OCI-LY1 (cell line): ENCODE measurements at regions not wholly inside any gene's neighbourhood (a gene's known extent, or its start where the extent isn't known, plus 50 kb on each side); places are given as distances from the start of the nearest gene placed in this dataset.
"Not testable (repeated sequence)": the region's sequence is repeated elsewhere in the genome, so short reads cannot be mapped to it uniquely, and the experiment has no call there.

ENCODE experiments used
- H2AFZ ChIP-seq: fragments of 200-600 bp; sonication (generic), shearing (Covaris generic); 2 replicates; pipeline ENCODE4 v1.6.0; 2014; ENCODE audit warnings: antibody characterized with exemption, mild to moderate bottlenecking, low read length
- H3F3A ChIP-seq: fragments of 200-600 bp; sonication (generic), shearing (Covaris generic); 2 replicates; pipeline ENCODE4 v1.6.0; 2014; ENCODE audit warnings: mild to moderate bottlenecking, antibody characterized with exemption, low read length, moderate library complexity; ENCODE audit not compliant: insufficient read depth
- H3K27ac ChIP-seq: fragments of 200-600 bp; sonication (generic); 2 replicates; pipeline ENCODE4 v1.5.1; 2014; ENCODE audit warnings: low read length, mixed run types, mild to moderate bottlenecking, low read depth; ENCODE audit not compliant: poor library complexity, severe bottlenecking
- H3K27me3 ChIP-seq: fragments of 200-600 bp; sonication (generic); 2 replicates; pipeline ENCODE4 v1.6.0; 2014; ENCODE audit warnings: antibody characterized with exemption, mild to moderate bottlenecking, low read length, moderate library complexity; ENCODE audit not compliant: insufficient read depth
- H3K36me3 ChIP-seq: fragments of 200-600 bp; sonication (generic); 2 replicates; pipeline ENCODE4 v1.6.1; 2014; ENCODE audit warnings: mild to moderate bottlenecking, antibody characterized with exemption, low read length, moderate library complexity, mixed read lengths; ENCODE audit not compliant: insufficient read depth
- H3K4me1 ChIP-seq: fragments of 200-600 bp; sonication (generic); 2 replicates; pipeline ENCODE4 v1.5.1; 2014; ENCODE audit warnings: mild to moderate bottlenecking, low read length, moderate library complexity; ENCODE audit not compliant: insufficient read depth, severe bottlenecking
- H3K4me2 ChIP-seq: fragments of 200-600 bp; sonication (generic), shearing (Covaris generic); 2 replicates; pipeline ENCODE4 v1.6.1; 2014; ENCODE audit warnings: low read length
- H3K4me3 ChIP-seq: fragments of 200-600 bp; sonication (generic); 2 replicates; pipeline ENCODE4 v1.5.1; 2014; ENCODE audit warnings: low read length, low read depth, mild to moderate bottlenecking, mixed read lengths; ENCODE audit not compliant: poor library complexity, severe bottlenecking
- H3K79me2 ChIP-seq: fragments of 200-600 bp; shearing (Covaris generic); 2 replicates; pipeline ENCODE4 v1.6.1; 2016; ENCODE audit warnings: mixed run types, low read length, mixed read lengths; ENCODE audit not compliant: insufficient read depth
- H3K9ac ChIP-seq: fragments of 200-600 bp; sonication (generic), shearing (Covaris generic); 2 replicates; pipeline ENCODE4 v1.6.1; 2014; ENCODE audit warnings: mild to moderate bottlenecking, low read length, mixed read lengths
- H3K9me2 ChIP-seq: fragments of 200-600 bp; sonication (generic), shearing (Covaris generic); 2 replicates; pipeline ENCODE4 v1.6.1; 2014; ENCODE audit warnings: low read depth, mild to moderate bottlenecking, low read length, mixed read lengths
- H3K9me3 ChIP-seq: fragments of 200-600 bp; shearing (Covaris generic); 2 replicates; pipeline ENCODE4 v1.6.1; 2014; ENCODE audit warnings: low read length, mixed read lengths
- H4K20me1 ChIP-seq: fragments of 200-600 bp; sonication (generic), shearing (Covaris generic); 2 replicates; pipeline ENCODE4 v1.6.0; 2016; ENCODE audit warnings: mild to moderate bottlenecking, low read length; ENCODE audit not compliant: insufficient read depth
- CTCF ChIP-seq: fragments of 200-600 bp; sonication (generic), shearing (Covaris generic); IDR thresholded peaks from 2 replicates; pipeline ENCODE4 v1.5.1; 2017; ENCODE audit warnings: mild to moderate bottlenecking, antibody characterized with exemption, low read length, moderate library complexity, mixed read lengths
- EZH2 ChIP-seq: fragments of 200-600 bp; sonication (generic), shearing (Covaris generic); IDR thresholded peaks from 2 replicates; pipeline ENCODE4 v1.8.0; 2017; ENCODE audit warnings: borderline replicate concordance, mixed run types, mild to moderate bottlenecking, antibody characterized with exemption, low read length, moderate library complexity, mixed read lengths

GRCh38 chr16:51524070-51524469 is 373.0 kb upstream of the SALL1 start:
- H2AFZ ChIP-seq = no peak overlapping the region
- H3K9me3 ChIP-seq = no peaks in the 10 kb centered on the region
- H3F3A ChIP-seq = no peaks in the 10 kb centered on the region
- H3K27ac ChIP-seq = no peak overlapping the region
- H3K79me2 ChIP-seq = no peaks in the 10 kb centered on the region
- no peak overlapping the region for H3K9ac ChIP-seq
- H4K20me1 ChIP-seq = no peaks in the 10 kb centered on the region
- no peaks in the 10 kb centered on the region for H3K36me3 ChIP-seq
- no peak for TF ChIP-seq CTCF
- no peak overlapping the region for H3K4me2 ChIP-seq
- no peaks in the 10 kb centered on the region for H3K9me2 ChIP-seq
- H3K4me3 ChIP-seq = no peak overlapping the region
- H3K27me3 ChIP-seq = no peaks in the 10 kb centered on the region
- H3K4me1 ChIP-seq = no peaks in the 10 kb centered on the region

- Histone ChIP-seq H3K9me3 (no peaks in the 10 kb centered on the region), H3K27me3 (no peaks in the 10 kb centered on the region), H3K36me3 (no peaks in the 10 kb centered on the region), H4K20me1 (no peaks in the 10 kb centered on the region), H3K9ac (no peak overlapping the region), H3K27ac (no peak overlapping the region), H3K9me2 (no peaks in the 10 kb centered on the region), H3K79me2 (no peaks in the 10 kb centered on the region), H3F3A (no peaks in the 10 kb centered on the region), H3K4me1 (no peaks in the 10 kb centered on the region), H3K4me2 (no peak overlapping the region), H2AFZ (no peak overlapping the region), H3K4me3 (no peak overlapping the region)
- TF ChIP-seq CTCF = no peak
Observed at GRCh38 chr16:51523400-51523799, 372.3 kb upstream of the SALL1 start.

GRCh38 chr16:51522902-51523301 is 371.8 kb upstream of the SALL1 start:
- H3K36me3 ChIP-seq = no peaks in the 10 kb centered on the region
- no peak overlapping the region for H3K4me2 ChIP-seq
- no peaks in the 10 kb centered on the region for H3K27me3 ChIP-seq
- TF ChIP-seq EZH2 (no peak), CTCF (no peak)
- H3K9ac ChIP-seq = no peak overlapping the region
- H3K4me1 ChIP-seq = no peaks in the 10 kb centered on the region
- no peaks in the 10 kb centered on the region for H3K9me2 ChIP-seq
- H3F3A ChIP-seq = no peaks in the 10 kb centered on the region
- no peaks in the 10 kb centered on the region for H3K9me3 ChIP-seq
- no peak overlapping the region for H2AFZ ChIP-seq
- no peaks in the 10 kb centered on the region for H3K79me2 ChIP-seq
- H3K4me3 ChIP-seq = no peak overlapping the region
- H3K27ac ChIP-seq = no peak overlapping the region
- H4K20me1 ChIP-seq = no peaks in the 10 kb centered on the region

GRCh38 chr16:51516960-51517359 is 365.9 kb upstream of the SALL1 start:
- not testable (repeated sequence) for H3K27me3 ChIP-seq, H3K9me2 ChIP-seq, H3F3A ChIP-seq, H2AFZ ChIP-seq, H3K4me1 ChIP-seq, H4K20me1 ChIP-seq, H3K4me3 ChIP-seq, H3K4me2 ChIP-seq, H3K27ac ChIP-seq, H3K36me3 ChIP-seq, H3K79me2 ChIP-seq, H3K9ac ChIP-seq, H3K9me3 ChIP-seq
